ENCODE measurements at regions not wholly inside any gene's neighbourhood (a gene's known extent, or its start where the extent isn't known, plus 50 kb on each side); places are given as distances from the start of the nearest gene placed in this dataset.

- TF ChIP-seq MLX (CRISPR knock-in tag; IDR thresholded peaks at IDR 0.05) (no peak), TEAD1 (CRISPR knock-in tag; IDR thresholded peaks at IDR 0.05) (no peak), ZNF263 (CRISPR knock-in tag; IDR thresholded peaks at IDR 0.05; ENCODE audit: low read depth) (no peak), CTCF (IDR thresholded peaks at IDR 0.05) (no peak), CREM (CRISPR knock-in tag; IDR thresholded peaks at IDR 0.05) (no peak), CBFB (CRISPR knock-in tag; IDR thresholded peaks at IDR 0.05; ENCODE audit: low read depth) (no peak)
Measured at GRCh38 chr5:156164306-156164705, 162.7 kb upstream of the SGCD start (continued).

- DNase-seq (ENCODE audit: low spot score) (no peak), ATAC-seq (no peak)
- CTCF ChIA-PET: no interaction called here
- Mint-ChIP-seq H3K27ac (no peak overlapping the region), H3K4me1 (no peaks in the 10 kb centered on the region), H3K4me3 (no peak overlapping the region), H3K27me3 (ENCODE audit: low read depth) (no peaks in the 10 kb centered on the region), H3K36me3 (no peaks in the 10 kb centered on the region), H3K9me3 (no peaks in the 10 kb centered on the region)
- POLR2A ChIA-PET: no interaction called here
- TF ChIP-seq MYBL2 (CRISPR knock-in tag; IDR thresholded peaks at IDR 0.05): no peak
Measured at GRCh38 chr5:156169495-156169894, 157.5 kb upstream of the SGCD start.

GRCh38 chr5:156170351-156170961 is 156.5 kb upstream of the SGCD start:
- ChIA-PET CTCF (no interaction called here), POLR2A (no interaction called here)
- DNase-seq (ENCODE audit: low spot score): no peak
- H3K36me3 Mint-ChIP-seq: no peaks in the 10 kb centered on the region
- no peaks in the 10 kb centered on the region for H3K27me3 Mint-ChIP-seq (ENCODE audit: low read depth)
- no peak overlapping the region for H3K27ac Mint-ChIP-seq
- no peaks in the 10 kb centered on the region for H3K4me1 Mint-ChIP-seq
- H3K4me3 Mint-ChIP-seq: no peak overlapping the region
- no peak for TF ChIP-seq ZNF232 (CRISPR knock-in tag; IDR thresholded peaks at IDR 0.05)
- no peak for ATAC-seq
- no peaks in the 10 kb centered on the region for H3K9me3 Mint-ChIP-seq

GRCh38 chr5:156174225-156174624 is 152.7 kb upstream of the SGCD start:
- ATAC-seq (no peak), DNase-seq (ENCODE audit: low spot score) (no peak)
- H3K9me3 Mint-ChIP-seq: no peaks in the 10 kb centered on the region
- no peak overlapping the region for H3K27ac Mint-ChIP-seq
- H3K36me3 Mint-ChIP-seq: no peaks in the 10 kb centered on the region
- no peaks in the 10 kb centered on the region for H3K4me1 Mint-ChIP-seq
- no peak overlapping the region for H3K4me3 Mint-ChIP-seq
- POLR2A ChIA-PET: no interaction called here
- CTCF ChIA-PET: no interaction called here
- no peaks in the 10 kb centered on the region for H3K27me3 Mint-ChIP-seq (ENCODE audit: low read depth)
- no peak for TF ChIP-seq PREB (CRISPR knock-in tag; IDR thresholded peaks at IDR 0.05; ENCODE audit: borderline replicate concordance)
- TF ChIP-seq ATF3 (CRISPR knock-in tag; conservative IDR thresholded peaks at IDR 0.05): no peak
- TF ChIP-seq ZNF232 (CRISPR knock-in tag; IDR thresholded peaks at IDR 0.05): no peak
- no peak for TF ChIP-seq AR (CRISPR knock-in tag; IDR thresholded peaks at IDR 0.05)
- TF ChIP-seq SOX15 (CRISPR knock-in tag; IDR thresholded peaks at IDR 0.05): no peak
- no peak for TF ChIP-seq ZMAT4 (CRISPR knock-in tag; IDR thresholded peaks at IDR 0.05)
- no peak for TF ChIP-seq NR2C2 (CRISPR knock-in tag; IDR thresholded peaks at IDR 0.05)
- no peak for TF ChIP-seq NR3C1 (CRISPR knock-in tag; conservative IDR thresholded peaks at IDR 0.05; ENCODE audit: low read depth)
- TF ChIP-seq ZNF671 (CRISPR knock-in tag; IDR thresholded peaks at IDR 0.05): no peak
- no peak for TF ChIP-seq ZNF512 (CRISPR knock-in tag; IDR thresholded peaks at IDR 0.05; ENCODE audit: borderline replicate concordance)
- TF ChIP-seq ZSCAN18 (CRISPR knock-in tag; IDR thresholded peaks at IDR 0.05): no peak
- no peak for TF ChIP-seq E2F4 (CRISPR knock-in tag; IDR thresholded peaks at IDR 0.05; ENCODE audit: borderline replicate concordance, low read depth)
